ENCODE measurements at regions not wholly inside any gene's neighbourhood (a gene's known extent, or its start where the extent isn't known, plus 50 kb on each side); places are given as distances from the start of the nearest gene placed in this dataset.

DNA sequence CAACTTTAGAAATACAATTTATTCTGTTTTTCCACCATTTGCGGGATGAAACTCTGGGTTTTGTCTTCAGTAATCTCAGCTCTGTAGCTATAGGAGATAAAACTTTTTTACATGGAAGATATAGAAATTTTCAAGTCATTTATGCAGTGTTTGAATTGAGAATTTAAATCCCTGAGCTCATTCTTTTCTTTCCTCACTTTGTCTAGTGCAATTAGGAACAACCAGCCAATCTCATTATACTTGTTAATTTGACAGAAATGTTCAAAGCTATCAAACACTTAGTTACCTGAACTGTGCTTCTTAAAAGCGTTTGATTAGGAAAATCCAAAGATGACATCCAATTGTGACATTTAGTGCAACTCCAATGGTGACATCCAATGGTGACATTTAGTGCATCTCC, 1014.3 kb downstream of the SLITRK5 start:
- Histone ChIP-seq H3K4me1 (ENCODE audit: low read depth) (no peaks in the 10 kb centered on the region), H3K9me3 (no peaks in the 10 kb centered on the region), H3K36me3 (ENCODE audit: low read depth) (no peaks in the 10 kb centered on the region), H3K4me3 (no peak overlapping the region)
- ATAC-seq (no peak), DNase-seq (no peak)
- intact Hi-C loops (cut with DNase I, micrococcal nuclease) = no loop called here
- TF ChIP-seq CTCF (IDR thresholded peaks at IDR 0.05) = no peak

DNA sequence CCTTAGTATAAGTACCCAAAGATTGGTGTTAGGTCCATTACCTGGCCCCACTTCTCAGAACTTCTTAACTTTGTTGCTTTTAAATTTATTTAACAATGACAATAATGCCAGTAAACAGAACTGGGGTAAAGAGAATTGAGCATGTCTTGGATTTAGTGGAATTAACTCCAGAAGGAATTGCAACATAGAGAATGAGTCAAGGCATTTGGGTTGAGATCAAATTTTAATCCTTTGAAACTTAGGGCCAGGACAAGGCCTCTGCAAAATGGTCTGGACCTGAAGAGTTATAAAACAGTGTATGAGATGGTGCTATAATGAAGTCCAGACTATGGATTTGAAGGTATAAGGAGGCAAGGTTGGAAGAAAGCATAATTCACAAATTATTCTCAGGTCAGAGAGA, 1030.4 kb downstream of the SLITRK5 start:
- ATAC-seq (no peak), DNase-seq (no peak)
- H3K36me3 ChIP-seq (ENCODE audit: low read depth) = no peaks in the 10 kb centered on the region
- H3K4me3 ChIP-seq = no peak overlapping the region
- peaks cover 2% of the 10 kb centered on the region for H3K9me3 ChIP-seq
- intact Hi-C loops (cut with DNase I, micrococcal nuclease) = no loop called here
- no peaks in the 10 kb centered on the region for H3K4me1 ChIP-seq (ENCODE audit: low read depth)
- TF ChIP-seq CTCF (IDR thresholded peaks at IDR 0.05) = no peak

- Histone ChIP-seq H3K4me1 (ENCODE audit: low read depth) (no peaks in the 10 kb centered on the region), H3K4me3 (no peak overlapping the region), H3K9me3 (peaks cover under 1% of the 10 kb centered on the region), H3K36me3 (ENCODE audit: low read depth) (no peaks in the 10 kb centered on the region)
- intact Hi-C loops (cut with DNase I, micrococcal nuclease) = no loop called here
- DNase-seq (peak in 1 of 3 donors; percentile 30), ATAC-seq (peak; percentile 56)
- TF ChIP-seq CTCF (IDR thresholded peaks at IDR 0.05) = no peak
These were observed 1033.6 kb downstream of the SLITRK5 start for GRCh38 chr13:88704600-88705275.

GRCh38 chr13:88707646-88708045, 1036.5 kb downstream of the SLITRK5 start:
- no peak for TF ChIP-seq CTCF (IDR thresholded peaks at IDR 0.05)
- intact Hi-C loops (cut with DNase I, micrococcal nuclease) = no loop called here
- ATAC-seq = no peak
- Histone ChIP-seq H3K9me3 (no peaks in the 10 kb centered on the region), H3K36me3 (ENCODE audit: low read depth) (no peaks in the 10 kb centered on the region), H3K4me1 (ENCODE audit: low read depth) (no peaks in the 10 kb centered on the region), H3K4me3 (no peak overlapping the region)
- no peak for DNase-seq

DNA sequence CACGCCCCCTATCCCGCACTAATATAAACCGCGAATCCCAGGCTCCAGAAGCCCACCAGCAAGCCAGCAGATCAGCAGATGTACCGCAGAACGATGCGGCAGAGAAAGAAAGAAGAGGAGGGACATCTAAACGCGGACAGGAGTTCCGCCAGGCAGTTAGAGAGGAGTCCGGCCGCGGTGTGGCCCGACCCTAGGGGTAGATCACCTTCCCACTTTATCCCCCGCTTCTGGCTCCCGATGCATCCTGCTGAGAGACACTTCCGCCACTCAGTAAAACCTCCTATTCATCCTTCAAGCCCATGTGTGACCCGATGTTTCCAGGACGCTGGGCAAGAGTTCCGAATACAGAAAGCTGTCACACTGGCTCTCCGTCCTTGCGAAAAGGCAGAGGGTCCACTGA, 1046.8 kb downstream of the SLITRK5 start:
- Histone ChIP-seq H3K4me3 (no peak overlapping the region), H3K4me1 (ENCODE audit: low read depth) (no peaks in the 10 kb centered on the region), H3K9me3 (peaks cover 2% of the 10 kb centered on the region), H3K36me3 (ENCODE audit: low read depth) (no peaks in the 10 kb centered on the region)
- peak in 1 of 3 donors; percentile 20 for DNase-seq
- no peak for TF ChIP-seq CTCF (IDR thresholded peaks at IDR 0.05)
- ATAC-seq = no peak
- intact Hi-C loops (cut with DNase I, micrococcal nuclease) = no loop called here

DNA sequence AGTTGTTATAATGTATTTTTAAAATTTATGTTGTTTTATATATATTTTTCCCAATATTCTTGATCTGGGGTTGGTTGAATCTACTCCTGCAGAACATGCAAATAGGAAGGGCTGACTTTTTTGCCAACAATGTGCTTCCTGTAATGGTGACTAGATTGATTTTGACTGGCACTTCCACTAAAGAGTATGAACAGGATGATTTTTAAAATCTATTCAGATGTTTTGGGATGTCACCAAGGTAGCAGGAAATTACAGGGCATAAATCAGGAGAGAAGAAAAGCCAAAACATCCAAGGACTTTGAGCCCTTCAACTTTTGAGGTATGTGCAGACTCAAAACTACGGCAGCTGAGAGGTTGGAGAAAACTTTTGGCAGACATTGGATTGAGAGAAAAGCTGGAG, 1047.6 kb downstream of the SLITRK5 start:
- H3K4me1 ChIP-seq (ENCODE audit: low read depth) = no peaks in the 10 kb centered on the region
- no peak overlapping the region for H3K4me3 ChIP-seq
- H3K36me3 ChIP-seq (ENCODE audit: low read depth) = no peaks in the 10 kb centered on the region
- ATAC-seq (no peak), DNase-seq (no peak)
- H3K9me3 ChIP-seq = peaks cover 2% of the 10 kb centered on the region
- intact Hi-C loops (cut with DNase I, micrococcal nuclease) = no loop called here
- no peak for TF ChIP-seq CTCF (IDR thresholded peaks at IDR 0.05)
